ENCODE measurements at regions not wholly inside any gene's neighbourhood (a gene's known extent, or its start where the extent isn't known, plus 50 kb on each side); places are given as distances from the start of the nearest gene placed in this dataset.

DNA sequence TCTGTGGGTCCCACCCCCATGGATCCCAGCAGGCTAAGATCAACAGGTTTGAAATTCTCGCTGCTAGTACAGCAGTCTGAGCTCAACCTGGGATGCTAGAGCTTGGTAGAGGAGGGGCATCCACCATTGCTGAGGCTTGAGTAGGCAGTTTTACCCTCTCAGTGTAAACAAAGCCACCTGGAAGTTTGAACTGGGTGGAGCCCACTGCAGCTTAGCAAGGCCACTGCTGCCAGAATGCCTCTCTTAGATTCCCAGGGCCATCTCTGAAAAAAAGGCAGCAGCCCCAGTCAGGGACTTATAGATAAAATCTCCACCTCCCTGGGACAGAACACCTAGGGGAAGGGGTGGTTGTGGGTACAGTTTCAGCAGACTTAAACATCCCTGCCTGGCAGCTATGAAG is 190.0 kb upstream of the CACNA2D1 start:
- Mint-ChIP-seq H3K9me3 (ENCODE audit: unreplicated experiment) (peaks cover 5% of the 10 kb centered on the region), H3K4me3 (ENCODE audit: unreplicated experiment) (no peak overlapping the region), H3K36me3 (ENCODE audit: unreplicated experiment) (no peaks in the 10 kb centered on the region), H3K4me1 (ENCODE audit: low read depth, unreplicated experiment) (peaks cover 9% of the 10 kb centered on the region), H3K27ac (ENCODE audit: unreplicated experiment) (no peak overlapping the region), H3K27me3 (ENCODE audit: unreplicated experiment) (no peaks in the 10 kb centered on the region)
- DNase-seq, result no peak
- TF ChIP-seq, protein P1, sequence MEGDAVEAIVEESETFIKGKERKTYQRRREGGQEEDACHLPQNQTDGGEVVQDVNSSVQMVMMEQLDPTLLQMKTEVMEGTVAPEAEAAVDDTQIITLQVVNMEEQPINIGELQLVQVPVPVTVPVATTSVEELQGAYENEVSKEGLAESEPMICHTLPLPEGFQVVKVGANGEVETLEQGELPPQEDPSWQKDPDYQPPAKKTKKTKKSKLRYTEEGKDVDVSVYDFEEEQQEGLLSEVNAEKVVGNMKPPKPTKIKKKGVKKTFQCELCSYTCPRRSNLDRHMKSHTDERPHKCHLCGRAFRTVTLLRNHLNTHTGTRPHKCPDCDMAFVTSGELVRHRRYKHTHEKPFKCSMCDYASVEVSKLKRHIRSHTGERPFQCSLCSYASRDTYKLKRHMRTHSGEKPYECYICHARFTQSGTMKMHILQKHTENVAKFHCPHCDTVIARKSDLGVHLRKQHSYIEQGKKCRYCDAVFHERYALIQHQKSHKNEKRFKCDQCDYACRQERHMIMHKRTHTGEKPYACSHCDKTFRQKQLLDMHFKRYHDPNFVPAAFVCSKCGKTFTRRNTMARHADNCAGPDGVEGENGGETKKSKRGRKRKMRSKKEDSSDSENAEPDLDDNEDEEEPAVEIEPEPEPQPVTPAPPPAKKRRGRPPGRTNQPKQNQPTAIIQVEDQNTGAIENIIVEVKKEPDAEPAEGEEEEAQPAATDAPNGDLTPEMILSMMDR (IDR thresholded peaks at IDR 0.05; ENCODE audit: partially characterized antibody, unreplicated experiment), result no peak

DNA sequence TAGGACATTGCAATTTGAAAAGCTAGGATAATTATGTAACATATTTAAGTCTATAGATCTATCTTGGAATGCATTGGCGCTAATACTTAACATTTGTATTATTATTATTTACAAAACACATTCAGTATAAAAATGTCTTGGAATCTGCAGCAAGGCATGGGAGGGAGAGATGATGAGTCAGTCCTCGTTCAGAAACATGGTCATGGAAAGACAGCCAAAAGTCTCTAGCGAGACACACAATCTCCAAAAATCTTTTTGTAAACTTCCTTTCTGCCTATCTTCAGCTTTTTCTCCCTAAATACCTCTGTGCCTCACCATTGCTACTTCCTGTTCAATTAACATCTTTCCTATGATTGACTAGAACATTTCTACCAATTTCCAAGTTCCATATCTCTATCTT is 188.4 kb upstream of the CACNA2D1 start:
- H3K4me3 Mint-ChIP-seq (ENCODE audit: unreplicated experiment), result no peak overlapping the region
- no peaks in the 10 kb centered on the region for H3K27me3 Mint-ChIP-seq (ENCODE audit: unreplicated experiment)
- H3K4me1 Mint-ChIP-seq (ENCODE audit: low read depth, unreplicated experiment), result peaks cover 9% of the 10 kb centered on the region
- no peak for DNase-seq
- TF ChIP-seq, protein P1 (IDR thresholded peaks at IDR 0.05; ENCODE audit: partially characterized antibody, unreplicated experiment), result no peak
- H3K27ac Mint-ChIP-seq (ENCODE audit: unreplicated experiment), result no peak overlapping the region
- H3K36me3 Mint-ChIP-seq (ENCODE audit: unreplicated experiment), result no peaks in the 10 kb centered on the region
- H3K9me3 Mint-ChIP-seq (ENCODE audit: unreplicated experiment), result peaks cover 2% of the 10 kb centered on the region

DNA sequence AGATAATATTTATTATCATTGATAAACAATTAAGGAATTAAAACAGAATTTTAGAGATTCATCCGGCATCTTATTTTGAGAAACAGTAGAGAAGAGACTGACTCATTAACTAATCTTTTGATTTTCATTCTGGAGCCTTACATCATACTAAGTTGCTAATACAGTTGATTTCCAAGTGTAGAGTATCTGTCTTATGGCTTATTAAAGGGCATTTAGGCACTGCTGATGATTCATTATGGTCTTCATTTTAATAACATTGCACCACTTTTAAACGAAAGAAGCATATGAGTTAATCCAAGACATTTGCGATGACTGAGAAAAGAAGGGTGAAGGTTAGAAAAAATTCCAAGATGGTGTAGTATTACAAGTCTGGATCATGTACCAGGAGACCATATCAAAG is 186.0 kb upstream of the CACNA2D1 start:
- Mint-ChIP-seq H3K36me3 (ENCODE audit: unreplicated experiment) (no peaks in the 10 kb centered on the region), H3K4me1 (ENCODE audit: low read depth, unreplicated experiment) (peaks cover 9% of the 10 kb centered on the region), H3K9me3 (ENCODE audit: unreplicated experiment) (peaks cover 2% of the 10 kb centered on the region), H3K27ac (ENCODE audit: unreplicated experiment) (no peak overlapping the region), H3K4me3 (ENCODE audit: unreplicated experiment) (no peak overlapping the region), H3K27me3 (ENCODE audit: unreplicated experiment) (no peaks in the 10 kb centered on the region)
- DNase-seq, result no peak
- TF ChIP-seq, protein P1 (IDR thresholded peaks at IDR 0.05; ENCODE audit: partially characterized antibody, unreplicated experiment), result no peak

DNA sequence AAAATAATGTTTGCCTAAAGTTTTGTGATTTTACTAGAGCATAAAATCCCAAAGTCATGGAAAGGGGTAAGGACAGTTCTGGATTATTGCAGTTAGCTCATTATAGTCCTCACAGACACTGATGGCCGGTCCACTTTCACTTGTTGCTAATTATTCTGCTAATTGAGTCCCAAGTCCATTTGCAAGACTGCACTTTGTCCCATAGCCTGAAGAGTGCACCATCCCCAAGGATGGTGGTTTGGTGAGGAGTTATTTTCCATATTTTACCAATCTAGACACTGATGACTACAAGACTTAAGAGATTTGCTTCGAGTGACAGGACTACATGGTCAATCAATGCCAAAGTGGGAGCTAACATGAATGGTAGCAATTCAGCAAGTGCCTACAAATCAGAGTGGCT is 181.8 kb upstream of the CACNA2D1 start:
- Mint-ChIP-seq H3K4me3 (ENCODE audit: unreplicated experiment) (no peak overlapping the region), H3K36me3 (ENCODE audit: unreplicated experiment) (no peaks in the 10 kb centered on the region), H3K9me3 (ENCODE audit: unreplicated experiment) (no peaks in the 10 kb centered on the region), H3K27me3 (ENCODE audit: unreplicated experiment) (no peaks in the 10 kb centered on the region), H3K4me1 (ENCODE audit: low read depth, unreplicated experiment) (no peaks in the 10 kb centered on the region), H3K27ac (ENCODE audit: unreplicated experiment) (no peak overlapping the region)
- TF ChIP-seq, protein P1 (IDR thresholded peaks at IDR 0.05; ENCODE audit: partially characterized antibody, unreplicated experiment), result no peak
- no peak for DNase-seq

DNA sequence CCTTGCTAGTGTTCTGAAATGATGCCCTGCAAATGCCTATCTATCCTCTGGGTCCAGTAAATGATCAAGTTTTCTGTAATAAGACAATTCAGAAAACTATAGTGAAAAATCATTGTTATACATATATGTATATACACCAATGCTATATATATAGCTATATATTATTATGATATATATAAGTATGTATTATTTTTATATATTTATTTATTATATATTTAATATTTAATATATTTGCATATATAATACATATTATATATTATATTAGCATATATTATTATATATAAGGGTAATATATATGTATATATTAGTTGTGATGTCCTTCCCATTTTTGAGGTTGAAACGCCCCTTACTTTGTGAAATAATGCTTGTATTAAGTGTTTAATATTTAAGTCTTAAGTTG is 181.4 kb upstream of the CACNA2D1 start:
- DNase-seq, result no peak
- Mint-ChIP-seq H3K4me1 (ENCODE audit: low read depth, unreplicated experiment) (no peaks in the 10 kb centered on the region), H3K27me3 (ENCODE audit: unreplicated experiment) (no peaks in the 10 kb centered on the region), H3K9me3 (ENCODE audit: unreplicated experiment) (no peaks in the 10 kb centered on the region), H3K36me3 (ENCODE audit: unreplicated experiment) (peaks cover 4% of the 10 kb centered on the region), H3K4me3 (ENCODE audit: unreplicated experiment) (no peak overlapping the region), H3K27ac (ENCODE audit: unreplicated experiment) (no peak overlapping the region)
- TF ChIP-seq, protein P1 (IDR thresholded peaks at IDR 0.05; ENCODE audit: partially characterized antibody, unreplicated experiment), result no peak

All from glutamatergic neuron (in vitro differentiated cells).